ENCODE measurements at regions not wholly inside any gene's neighbourhood (a gene's known extent, or its start where the extent isn't known, plus 50 kb on each side); places are given as distances from the start of the nearest gene placed in this dataset.
A peak's percentile ranks its signal among the peaks of the same experiment; 100 is the strongest.

DNA sequence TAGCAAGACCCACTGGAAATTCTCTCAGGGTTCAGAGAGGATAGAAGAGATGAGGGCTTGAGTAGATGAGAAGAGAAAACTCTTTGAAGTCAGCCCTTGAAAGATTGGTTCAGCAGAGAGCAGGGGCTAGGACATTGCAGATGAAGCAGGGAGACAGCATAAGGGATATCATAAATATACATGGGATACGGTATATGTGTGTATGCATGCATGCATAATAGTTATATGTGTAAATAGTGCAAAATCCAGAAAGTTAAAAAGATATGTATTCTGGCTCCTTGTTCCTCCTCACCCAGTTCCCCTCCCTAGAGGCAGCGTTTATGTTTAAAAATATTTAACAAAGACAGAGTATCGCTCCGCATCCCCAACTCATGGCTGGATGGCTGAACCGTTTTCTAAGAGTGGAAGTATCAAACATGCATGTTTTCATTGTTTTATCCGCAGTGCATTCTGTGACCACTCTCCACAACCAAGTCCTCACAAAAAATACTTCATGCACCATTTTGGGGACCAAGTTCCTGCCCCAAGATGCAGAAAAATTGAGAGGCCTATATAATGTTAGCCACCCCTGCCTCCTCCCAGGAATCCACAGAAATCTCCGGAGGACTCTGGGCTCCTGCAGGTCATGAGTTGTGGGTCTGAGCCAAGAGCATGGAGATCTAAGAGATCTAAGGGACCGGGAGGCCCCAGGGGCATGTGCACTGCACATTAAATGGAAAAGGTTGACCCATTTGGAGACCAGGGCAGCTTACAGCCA, 119.5 kb downstream of the MTX3 start:
- no peak for DNase-seq (ENCODE audit: low spot score)

- no peak for DNase-seq (ENCODE audit: low spot score)
Measured at GRCh38 chr5:79868163-79868670, 122.8 kb downstream of the MTX3 start.

DNA sequence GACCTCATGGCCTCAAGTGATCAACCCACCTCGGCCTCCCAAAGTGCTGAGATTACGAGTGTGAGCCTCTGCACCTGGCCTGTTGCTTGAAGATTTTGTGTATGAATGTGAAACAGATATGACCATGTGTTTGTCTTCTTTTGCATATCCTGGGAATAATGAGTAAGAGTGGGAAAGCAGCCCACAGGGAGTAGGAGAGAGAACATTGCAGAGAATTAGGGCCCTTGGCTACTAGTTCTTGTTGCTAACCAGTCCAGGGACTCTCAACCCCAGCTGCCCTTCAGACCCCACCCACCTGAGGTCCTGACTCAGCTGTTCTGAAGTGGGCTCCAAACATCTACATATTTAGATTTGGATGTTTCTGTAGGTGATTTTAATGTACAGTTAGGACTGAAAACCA, 125.5 kb downstream of the MTX3 start:
- DNase-seq (ENCODE audit: low spot score), result no peak

- DNase-seq (ENCODE audit: low spot score), result no peak
Measured at GRCh38 chr5:79864364-79864763, 126.7 kb downstream of the MTX3 start.

GRCh38 chr5:79859588-79859987, 131.5 kb downstream of the MTX3 start:
- DNase-seq (ENCODE audit: low spot score), result no peak

- DNase-seq (ENCODE audit: low spot score), result no peak
Measured at GRCh38 chr5:79858410-79858723, 132.7 kb downstream of the MTX3 start.

- peak; percentile 70 for DNase-seq (ENCODE audit: low spot score)
Measured at GRCh38 chr5:79857714-79858409, 133.2 kb downstream of the MTX3 start.

DNA sequence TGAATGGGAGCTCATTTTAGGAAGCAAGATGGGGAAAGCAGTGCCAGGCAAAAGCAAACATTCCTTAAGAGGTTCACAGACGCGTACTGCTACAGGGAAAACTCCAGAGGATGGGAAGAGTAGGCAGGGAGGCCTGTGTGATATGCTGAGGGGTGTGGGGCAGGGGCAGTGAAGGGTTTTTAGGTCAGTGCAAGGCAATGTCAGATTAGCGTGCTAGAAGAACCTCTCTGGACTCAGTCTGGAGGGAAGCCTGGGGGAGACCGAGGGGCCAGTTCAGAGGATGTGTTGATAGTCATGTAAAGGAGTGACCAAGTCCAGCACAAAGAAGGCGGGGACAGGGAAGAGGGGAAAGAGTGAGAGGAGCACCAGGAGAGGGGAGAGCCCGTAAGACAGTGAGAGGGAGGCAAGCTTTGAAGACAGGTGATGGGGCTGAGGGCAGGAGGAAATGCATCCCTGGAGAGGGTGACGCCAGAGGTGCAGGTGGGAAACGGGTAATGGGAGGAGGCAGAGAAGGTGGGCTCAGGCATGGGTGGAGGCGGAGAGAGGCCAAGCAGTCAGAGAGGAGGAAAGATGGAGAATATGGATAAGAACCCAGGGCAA, 134.5 kb downstream of the MTX3 start:
- no peak for DNase-seq (ENCODE audit: low spot score)

- DNase-seq (ENCODE audit: low spot score), result no peak
Measured at GRCh38 chr5:79853676-79854418, 137.2 kb downstream of the MTX3 start.

DNA sequence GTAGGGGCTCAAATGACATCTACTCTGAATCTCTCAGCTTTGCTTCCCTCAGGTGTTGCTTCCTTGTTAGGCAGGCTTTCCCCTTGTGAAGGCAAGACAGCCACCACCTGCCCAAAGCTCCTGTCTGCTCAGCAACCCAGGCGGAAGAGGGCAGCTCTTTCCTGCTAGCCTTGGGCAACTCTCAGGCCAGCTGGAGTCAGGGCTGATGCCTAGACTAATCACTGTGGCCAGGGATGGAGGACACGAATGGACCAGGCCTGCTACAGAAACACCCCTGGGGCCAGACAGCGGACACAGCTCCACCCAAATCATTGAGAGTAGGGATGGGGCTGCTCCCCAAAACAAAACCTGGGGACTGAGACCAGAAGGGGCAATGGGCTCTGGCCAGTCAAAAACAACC, 138.0 kb downstream of the MTX3 start:
- no peak for DNase-seq (ENCODE audit: low spot score)

- DNase-seq (ENCODE audit: low spot score), result no peak
Measured at GRCh38 chr5:79851391-79851863, 139.6 kb downstream of the MTX3 start.

GRCh38 chr5:79850941-79851340, 140.1 kb downstream of the MTX3 start:
- DNase-seq (ENCODE audit: low spot score), result no peak

DNA sequence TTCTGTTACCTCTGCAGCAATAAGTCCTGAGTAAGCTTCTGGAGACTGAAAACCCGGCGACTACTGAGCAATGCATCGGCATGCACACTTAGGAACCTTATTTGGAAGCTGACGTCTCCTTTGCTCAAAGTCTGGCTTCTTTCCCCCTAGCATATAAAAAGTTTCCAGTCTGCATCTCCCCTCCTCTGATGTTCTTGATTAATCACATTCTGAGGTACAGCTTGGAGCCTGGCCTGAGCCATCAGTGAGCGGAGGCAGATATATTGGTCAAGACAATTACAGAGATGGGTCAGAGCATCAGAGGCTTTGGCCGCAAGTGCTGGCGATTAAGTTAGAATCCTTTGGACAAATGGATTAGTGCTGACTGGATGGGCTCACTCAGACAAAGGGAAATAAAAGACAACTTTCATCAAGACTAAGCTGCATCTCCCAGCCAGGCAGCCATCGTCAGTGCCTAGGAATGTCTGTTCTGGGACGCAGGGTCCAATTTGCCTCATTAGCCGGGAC, 140.7 kb downstream of the MTX3 start:
- no peak for DNase-seq (ENCODE audit: low spot score)

- DNase-seq (ENCODE audit: low spot score), result no peak
Measured at GRCh38 chr5:79849486-79850315, 141.4 kb downstream of the MTX3 start.
